Right atrium auricular region (tissue), 2 donors: ENCODE measurements at regions not wholly inside any gene's neighbourhood (a gene's known extent, or its start where the extent isn't known, plus 50 kb on each side); places are given as distances from the start of the nearest gene placed in this dataset.

Source experiments
- DNase-seq: peaks from one replicate; pipeline ENCODE4 v3.0.0-alpha.2; 2019; ENCODE audit warnings: low spot score
- H3K27ac ChIP-seq, 2 donors: fragments of 200-600 bp; sonication (generic); 1 replicate in 1 of 2; 2 replicates in 1 of 2; pipeline ENCODE4 v1.5.1; 2016 to 2019
- H3K27me3 ChIP-seq, 2 donors: fragments of 200-600 bp; sonication (generic); one replicate each; pipeline versions ENCODE4 v1.5.1 to v1.6.0; 2017 to 2019
- H3K36me3 ChIP-seq: fragments of 200-600 bp; sonication (generic); one replicate; pipeline ENCODE4 v1.5.1; 2016
- H3K4me1 ChIP-seq, 2 donors: fragments of 200-600 bp; sonication (generic); one replicate each; pipeline versions ENCODE4 v1.5.1 to v1.6.0; 2017 to 2019
- H3K4me3 ChIP-seq, 2 donors: fragments of 200-600 bp; sonication (generic); 1 replicate in 1 of 2; 2 replicates in 1 of 2; pipeline ENCODE4 v1.5.1; 2017 to 2019; ENCODE audit warnings: mild to moderate bottlenecking in 1 of 2, moderate library complexity in 1 of 2
- H3K9me3 ChIP-seq, 2 donors: fragments of 200-600 bp; sonication (generic); one replicate each; pipeline ENCODE4 v1.5.1; 2019
- CTCF ChIP-seq, 2 donors: fragments of 200-600 bp; sonication (generic); IDR thresholded peaks; one replicate each; pipeline ENCODE4 v1.5.1; 2019; ENCODE audit warnings: antibody characterized with exemption in 2 of 2

GRCh38 chr5:24290536-24290935 lies 354.2 kb downstream of the CDH10 start:
- no peak overlapping the region for H3K27ac ChIP-seq
- no peak for DNase-seq
- H3K27me3 ChIP-seq, result no peaks in the 10 kb centered on the region
- H3K36me3 ChIP-seq, result no peaks in the 10 kb centered on the region
- H3K9me3 ChIP-seq, result no peaks in the 10 kb centered on the region
- no peak for TF ChIP-seq CTCF (IDR thresholded peaks at IDR 0.05)
- H3K4me1 ChIP-seq, result no peaks in the 10 kb centered on the region
- H3K4me3 ChIP-seq, result no peak overlapping the region

GRCh38 chr5:24291916-24292315 lies 352.9 kb downstream of the CDH10 start:
- no peak for DNase-seq
- no peaks in the 10 kb centered on the region for H3K9me3 ChIP-seq
- no peak for TF ChIP-seq CTCF (IDR thresholded peaks at IDR 0.05)
- no peaks in the 10 kb centered on the region for H3K4me1 ChIP-seq
- no peak overlapping the region for H3K27ac ChIP-seq
- H3K4me3 ChIP-seq, result no peak overlapping the region
- H3K27me3 ChIP-seq, result no peaks in the 10 kb centered on the region
- H3K36me3 ChIP-seq, result no peaks in the 10 kb centered on the region

GRCh38 chr5:24294333-24294732 lies 350.4 kb downstream of the CDH10 start:
- DNase-seq, result no peak
- Histone ChIP-seq H3K27me3 (no peaks in the 10 kb centered on the region), H3K36me3 (no peaks in the 10 kb centered on the region), H3K27ac (no peak overlapping the region), H3K4me3 (no peak overlapping the region), H3K9me3 (no peaks in the 10 kb centered on the region), H3K4me1 (no peaks in the 10 kb centered on the region)
- TF ChIP-seq CTCF (IDR thresholded peaks at IDR 0.05), result no peak

- Histone ChIP-seq H3K4me1 (no peaks in the 10 kb centered on the region), H3K27me3 (no peaks in the 10 kb centered on the region), H3K4me3 (no peak overlapping the region), H3K9me3 (peaks cover 0 to 7% of the 10 kb centered on the region in 2 donors), H3K36me3 (no peaks in the 10 kb centered on the region), H3K27ac (no peak overlapping the region)
- no peak for TF ChIP-seq CTCF (IDR thresholded peaks at IDR 0.05)
- DNase-seq, result no peak
These were observed 330.7 kb downstream of the CDH10 start for GRCh38 chr5:24314106-24314505.

GRCh38 chr5:24320643-24321042 lies 324.1 kb downstream of the CDH10 start:
- DNase-seq, result no peak
- no peak overlapping the region for H3K4me3 ChIP-seq
- H3K27me3 ChIP-seq, result no peaks in the 10 kb centered on the region
- no peak for TF ChIP-seq CTCF (IDR thresholded peaks at IDR 0.05)
- no peaks in the 10 kb centered on the region for H3K4me1 ChIP-seq
- H3K9me3 ChIP-seq, result no peaks in the 10 kb centered on the region
- H3K27ac ChIP-seq, result no peak overlapping the region
- no peaks in the 10 kb centered on the region for H3K36me3 ChIP-seq

GRCh38 chr5:24325306-24325832 lies 319.4 kb downstream of the CDH10 start:
- TF ChIP-seq CTCF (IDR thresholded peaks at IDR 0.05), result no peak
- H3K4me1 ChIP-seq, result no peaks in the 10 kb centered on the region
- no peak for DNase-seq
- no peaks in the 10 kb centered on the region for H3K9me3 ChIP-seq
- no peaks in the 10 kb centered on the region for H3K27me3 ChIP-seq
- H3K4me3 ChIP-seq, result no peak overlapping the region
- no peaks in the 10 kb centered on the region for H3K36me3 ChIP-seq
- no peak overlapping the region for H3K27ac ChIP-seq
